GM10266 (cell line): ENCODE measurements at regions not wholly inside any gene's neighbourhood (a gene's known extent, or its start where the extent isn't known, plus 50 kb on each side); places are given as distances from the start of the nearest gene placed in this dataset.

Experiments used
- DNase-seq: peaks from one replicate; pipeline ENCODE4 v3.0.0; 2012; ENCODE audit errors: extremely low spot score
- CTCF ChIP-seq: IDR thresholded peaks from 2 replicates; pipeline ENCODE4 v1.5.1; 2012; ENCODE audit warnings: mild to moderate bottlenecking, low read depth; ENCODE audit not compliant: control insufficient read depth, insufficient read depth; ENCODE audit errors: missing control alignments

GRCh38 chr5:117072439-117072838 lies 497.8 kb upstream of the SEMA6A start:
- no peak for TF ChIP-seq CTCF
- DNase-seq: no peak

- no peak for TF ChIP-seq CTCF
- no peak for DNase-seq
Measured at GRCh38 chr5:117065800-117066199, 491.2 kb upstream of the SEMA6A start.

- DNase-seq: no peak
- no peak for TF ChIP-seq CTCF
Measured at GRCh38 chr5:117065161-117065560, 490.5 kb upstream of the SEMA6A start.

- no peak for TF ChIP-seq CTCF
- DNase-seq: no peak
Measured at GRCh38 chr5:117060099-117060498, 485.5 kb upstream of the SEMA6A start.

GRCh38 chr5:117058740-117059139 lies 484.1 kb upstream of the SEMA6A start:
- DNase-seq: no peak
- no peak for TF ChIP-seq CTCF

GRCh38 chr5:117055517-117055916 lies 480.9 kb upstream of the SEMA6A start:
- no peak for TF ChIP-seq CTCF
- no peak for DNase-seq

GRCh38 chr5:117054911-117055310 lies 480.3 kb upstream of the SEMA6A start:
- DNase-seq: no peak
- no peak for TF ChIP-seq CTCF

- no peak for TF ChIP-seq CTCF
- DNase-seq: no peak
Measured at GRCh38 chr5:117054141-117054540, 479.5 kb upstream of the SEMA6A start.
